ENCODE measurements at regions not wholly inside any gene's neighbourhood (a gene's known extent, or its start where the extent isn't known, plus 50 kb on each side); places are given as distances from the start of the nearest gene placed in this dataset.

GRCh38 chr5:13994621-13995253 lies 50.2 kb upstream of the DNAH5 start:
- H3K14ac ChIP-seq (ENCODE audit: insufficient read depth, low read length), result no peak overlapping the region
- no peak overlapping the region for H2BK15ac ChIP-seq (ENCODE audit: low read depth, low read length)
- Mint-ChIP-seq H3K4me3 (no peak overlapping the region), H3K4me1 (peaks cover 6 to 13% of the 10 kb centered on the region in 2 experiments), H3K36me3 (ENCODE audit: insufficient read depth in 1 of 3, low read depth in 3 of 3) (peaks cover 3 to 12% (median 4%) of the 10 kb centered on the region in 3 experiments), H3K27me3 (ENCODE audit: low read depth) (peaks cover 2% of the 10 kb centered on the region), H3K9me3 (peaks cover 15 to 16% of the 10 kb centered on the region in 2 experiments), H3K27ac (peak overlapping the region in 1 of 3 experiments; percentile 7; a peak in 1 of 7 replicates)
- H3K27ac ChIP-seq (ENCODE audit: insufficient read length, low read depth, low read length), result no peak overlapping the region
- H3K23me2 ChIP-seq (ENCODE audit: insufficient read length, low read depth, low read length, poor library complexity, severe bottlenecking), result no peaks in the 10 kb centered on the region
- H3K56ac ChIP-seq (ENCODE audit: insufficient read length, low read depth, low read length), result no peak overlapping the region
- H4K5ac ChIP-seq (ENCODE audit: insufficient read length, low read depth, low read length), result no peak overlapping the region
- no peaks in the 10 kb centered on the region for H3K79me2 ChIP-seq (ENCODE audit: insufficient read depth, low read length)
- no peak overlapping the region for H2BK12ac ChIP-seq (ENCODE audit: insufficient read length, low read depth, low read length)
- H2BK20ac ChIP-seq (ENCODE audit: low read depth, low read length, poor library complexity, severe bottlenecking), result no peak overlapping the region
- no peaks in the 10 kb centered on the region for H4K20me1 ChIP-seq (ENCODE audit: control insufficient read depth, insufficient read depth, insufficient read length)
- no peak overlapping the region for H2BK120ac ChIP-seq (ENCODE audit: low read depth, low read length, poor library complexity, severe bottlenecking)
- H2AK5ac ChIP-seq (ENCODE audit: insufficient read length, low read length), result no peak overlapping the region
- no peak overlapping the region for H3K4me2 ChIP-seq (ENCODE audit: insufficient read depth, insufficient read length, low read length)
- no peak overlapping the region for H3K18ac ChIP-seq (ENCODE audit: insufficient read length, low read depth, low read length)
- no peak overlapping the region for H4K8ac ChIP-seq (replicated peaks; ENCODE audit: insufficient read length, low read depth, low read length)
- H3K23ac ChIP-seq (ENCODE audit: insufficient read length, low read depth, low read length), result no peak overlapping the region
- H3K4me1 ChIP-seq (ENCODE audit: insufficient read depth, low read length), result no peaks in the 10 kb centered on the region
- no peak overlapping the region for H2AFZ ChIP-seq (ENCODE audit: low read length)
- no peak overlapping the region for H4K91ac ChIP-seq (ENCODE audit: insufficient read length, low read depth, low read length)
- DNase-seq, result no peak
- H3K79me1 ChIP-seq (ENCODE audit: insufficient read depth, low read depth, low read length, poor library complexity, severe bottlenecking), result no peaks in the 10 kb centered on the region
- H3K27me3 ChIP-seq (ENCODE audit: insufficient read depth, low read length), result no peaks in the 10 kb centered on the region
- no peak overlapping the region for H3T11ph ChIP-seq (ENCODE audit: low read length)
- TF ChIP-seq CTCF (conservative IDR thresholded peaks at IDR 0.05), result no peak
- no peaks in the 10 kb centered on the region for H3K9me3 ChIP-seq (ENCODE audit: control insufficient read depth, low read depth, low read length)
- H2BK5ac ChIP-seq (ENCODE audit: insufficient read length, low read length), result no peak overlapping the region
- H3K4ac ChIP-seq (ENCODE audit: low read depth, low read length), result no peak overlapping the region
- WGBS (ENCODE audit: extremely low coverage, insufficient read length, low lambda C conversion rate), result no CpG with 5 or more reads among the region's 9 CpGs
- H3K9ac ChIP-seq (ENCODE audit: extremely low read depth, insufficient read length, low read length), result no peak overlapping the region

Data from H9 (cell line).